Sigmoid colon (tissue), 4 donors: ENCODE measurements at regions not wholly inside any gene's neighbourhood (a gene's known extent, or its start where the extent isn't known, plus 50 kb on each side); places are given as distances from the start of the nearest gene placed in this dataset.

ENCODE experiments used
- POLR2A ChIP-seq, 2 donors: fragments of 450-650 bp; IDR thresholded peaks; one replicate each; pipeline ENCODE4 v1.6.1; 2016; ENCODE audit warnings: antibody characterized with exemption in 2 of 2, mild to moderate bottlenecking in 2 of 2, moderate library complexity in 2 of 2
- POLR2AphosphoS5 ChIP-seq, 4 donors: sonication (generic); formaldehyde crosslinking; IDR thresholded peaks; one replicate each; pipeline ENCODE4 v1.6.1; 2017; ENCODE audit warnings: antibody characterized with exemption in 4 of 4
- TF ChIP-seq, protein P1 (sequence below), 4 experiments: fragments of 450-650 bp in 3 of 4; fragments of 200-600 bp in 1 of 4; IDR thresholded peaks; one replicate each; pipeline ENCODE4 v1.5.1; 2016 to 2019; ENCODE audit warnings: antibody characterized with exemption in 4 of 4, mild to moderate bottlenecking in 3 of 4, moderate library complexity in 2 of 4

GRCh38 chr2:128564131-128564530 lies 245.5 kb upstream of the HS6ST1 start:
- TF ChIP-seq, protein P1, sequence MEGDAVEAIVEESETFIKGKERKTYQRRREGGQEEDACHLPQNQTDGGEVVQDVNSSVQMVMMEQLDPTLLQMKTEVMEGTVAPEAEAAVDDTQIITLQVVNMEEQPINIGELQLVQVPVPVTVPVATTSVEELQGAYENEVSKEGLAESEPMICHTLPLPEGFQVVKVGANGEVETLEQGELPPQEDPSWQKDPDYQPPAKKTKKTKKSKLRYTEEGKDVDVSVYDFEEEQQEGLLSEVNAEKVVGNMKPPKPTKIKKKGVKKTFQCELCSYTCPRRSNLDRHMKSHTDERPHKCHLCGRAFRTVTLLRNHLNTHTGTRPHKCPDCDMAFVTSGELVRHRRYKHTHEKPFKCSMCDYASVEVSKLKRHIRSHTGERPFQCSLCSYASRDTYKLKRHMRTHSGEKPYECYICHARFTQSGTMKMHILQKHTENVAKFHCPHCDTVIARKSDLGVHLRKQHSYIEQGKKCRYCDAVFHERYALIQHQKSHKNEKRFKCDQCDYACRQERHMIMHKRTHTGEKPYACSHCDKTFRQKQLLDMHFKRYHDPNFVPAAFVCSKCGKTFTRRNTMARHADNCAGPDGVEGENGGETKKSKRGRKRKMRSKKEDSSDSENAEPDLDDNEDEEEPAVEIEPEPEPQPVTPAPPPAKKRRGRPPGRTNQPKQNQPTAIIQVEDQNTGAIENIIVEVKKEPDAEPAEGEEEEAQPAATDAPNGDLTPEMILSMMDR (IDR thresholded peaks at IDR 0.05): no peak
- TF ChIP-seq POLR2A (IDR thresholded peaks at IDR 0.05) (no peak), POLR2AphosphoS5 (IDR thresholded peaks at IDR 0.05) (no peak)
